HL-60 (cell line): ENCODE measurements at regions not wholly inside any gene's neighbourhood (a gene's known extent, or its start where the extent isn't known, plus 50 kb on each side); places are given as distances from the start of the nearest gene placed in this dataset.
"Not testable (repeated sequence)": the region's sequence is repeated elsewhere in the genome, so short reads cannot be mapped to it uniquely, and the experiment has no call there.

Source experiments
- DNase-seq, 2 experiments: peaks; one replicate each; pipeline ENCODE4 v3.0.0-alpha.2; 2010 to 2020; ENCODE audit warnings: low read depth in 1 of 2, low spot score in 1 of 2
- H3K27ac ChIP-seq: fragments of 250-450 bp; sonication (Bioruptor Pico); replicated peaks from 2 replicates; pipeline ENCODE4 v1.5.1; 2020; ENCODE audit warnings: mild to moderate bottlenecking, moderate library complexity
- H3K27me3 ChIP-seq: fragments of 250-450 bp; sonication (Bioruptor Pico); 2 replicates; pipeline ENCODE4 v1.5.1; 2021; ENCODE audit warnings: mild to moderate bottlenecking, moderate library complexity; ENCODE audit not compliant: insufficient read depth, poor library complexity, severe bottlenecking
- H3K4me3 ChIP-seq: replicated peaks from 2 replicates; pipeline ENCODE4 v1.5.1; 2011; ENCODE audit warnings: mild to moderate bottlenecking, control low read depth, low read length; ENCODE audit not compliant: insufficient read depth
- GABPA ChIP-seq: IDR thresholded peaks from 2 replicates; pipeline ENCODE4 v1.6.1; 2012; ENCODE audit warnings: low read depth
- POLR2AphosphoS5 ChIP-seq: IDR thresholded peaks from 2 replicates; pipeline ENCODE4 v1.6.1; 2012; ENCODE audit warnings: low read depth
- REST ChIP-seq: IDR thresholded peaks from 2 replicates; pipeline ENCODE4 v1.6.1; 2012; ENCODE audit warnings: low read depth; ENCODE audit not compliant: insufficient replicate concordance
- SPI1 ChIP-seq: IDR thresholded peaks from 2 replicates; pipeline ENCODE4 v1.6.1; 2012; ENCODE audit warnings: low read depth, mild to moderate bottlenecking, borderline replicate concordance
- TF ChIP-seq, protein P1 (sequence below): IDR thresholded peaks from one replicate; pipeline ENCODE4 v1.5.1; 2011; ENCODE audit warnings: low read length, control low read depth, inconsistent platforms; ENCODE audit not compliant: insufficient read depth

GRCh38 chr11:69950120-69950519 lies 128.0 kb upstream of the ANO1 start:
- no peak for DNase-seq

GRCh38 chr11:69950621-69951020 lies 127.5 kb upstream of the ANO1 start:
- H3K27me3 ChIP-seq, result no peaks in the 10 kb centered on the region
- no peak overlapping the region for H3K4me3 ChIP-seq
- no peak for TF ChIP-seq SPI1
- no peak for TF ChIP-seq POLR2AphosphoS5
- TF ChIP-seq REST, result no peak
- TF ChIP-seq, protein P1, sequence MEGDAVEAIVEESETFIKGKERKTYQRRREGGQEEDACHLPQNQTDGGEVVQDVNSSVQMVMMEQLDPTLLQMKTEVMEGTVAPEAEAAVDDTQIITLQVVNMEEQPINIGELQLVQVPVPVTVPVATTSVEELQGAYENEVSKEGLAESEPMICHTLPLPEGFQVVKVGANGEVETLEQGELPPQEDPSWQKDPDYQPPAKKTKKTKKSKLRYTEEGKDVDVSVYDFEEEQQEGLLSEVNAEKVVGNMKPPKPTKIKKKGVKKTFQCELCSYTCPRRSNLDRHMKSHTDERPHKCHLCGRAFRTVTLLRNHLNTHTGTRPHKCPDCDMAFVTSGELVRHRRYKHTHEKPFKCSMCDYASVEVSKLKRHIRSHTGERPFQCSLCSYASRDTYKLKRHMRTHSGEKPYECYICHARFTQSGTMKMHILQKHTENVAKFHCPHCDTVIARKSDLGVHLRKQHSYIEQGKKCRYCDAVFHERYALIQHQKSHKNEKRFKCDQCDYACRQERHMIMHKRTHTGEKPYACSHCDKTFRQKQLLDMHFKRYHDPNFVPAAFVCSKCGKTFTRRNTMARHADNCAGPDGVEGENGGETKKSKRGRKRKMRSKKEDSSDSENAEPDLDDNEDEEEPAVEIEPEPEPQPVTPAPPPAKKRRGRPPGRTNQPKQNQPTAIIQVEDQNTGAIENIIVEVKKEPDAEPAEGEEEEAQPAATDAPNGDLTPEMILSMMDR, result no peak
- no peak for TF ChIP-seq GABPA
- DNase-seq, result no peak
- no peak overlapping the region for H3K27ac ChIP-seq

More at GRCh38 chr11:69950120-69950519, 128.0 kb upstream of the ANO1 start:
- Histone ChIP-seq H3K27me3 (no peaks in the 10 kb centered on the region), H3K27ac (no peak overlapping the region), H3K4me3 (no peak overlapping the region)
- TF ChIP-seq, protein P1, result peak; percentile 21
- no peak for TF ChIP-seq POLR2AphosphoS5
- TF ChIP-seq SPI1, result no peak
- no peak for TF ChIP-seq GABPA

DNA sequence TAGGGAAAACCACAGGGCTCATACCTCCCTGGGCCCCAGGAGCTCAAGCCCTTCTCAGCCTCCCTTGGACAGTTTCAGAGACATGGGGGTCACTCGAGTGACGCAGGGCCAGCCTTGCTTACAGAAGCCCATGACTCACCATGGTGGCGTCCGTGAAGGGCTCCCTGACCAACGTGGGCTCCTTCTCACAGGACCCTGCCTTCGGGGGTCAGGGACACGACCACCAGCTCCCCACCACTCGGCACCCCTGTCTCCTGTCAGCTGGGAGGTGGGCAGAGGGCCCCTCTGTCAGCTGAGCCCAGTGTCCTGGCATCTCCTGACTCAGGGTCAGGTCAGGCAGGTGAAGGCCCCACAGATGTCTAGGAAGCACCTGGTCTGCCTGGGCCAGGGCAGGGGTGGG lies 126.3 kb upstream of the ANO1 start:
- no peak for DNase-seq

GRCh38 chr11:69952229-69952975 lies 125.7 kb upstream of the ANO1 start:
- H3K27ac ChIP-seq, H3K27me3 ChIP-seq, H3K4me3 ChIP-seq, DNase-seq: not testable (repeated sequence)

More for the DNA sequence above, 126.3 kb upstream of the ANO1 start:
- no peaks in the 10 kb centered on the region for H3K27me3 ChIP-seq
- H3K4me3 ChIP-seq, result no peak overlapping the region
- no peak for TF ChIP-seq SPI1
- no peak for TF ChIP-seq REST
- TF ChIP-seq, protein P1, result no peak
- no peak for TF ChIP-seq POLR2AphosphoS5
- TF ChIP-seq GABPA, result no peak
- H3K27ac ChIP-seq, result no peak overlapping the region
